IMR-90 (cell line): ENCODE measurements at regions not wholly inside any gene's neighbourhood (a gene's known extent, or its start where the extent isn't known, plus 50 kb on each side); places are given as distances from the start of the nearest gene placed in this dataset.

ENCODE experiments used
- ATAC-seq: fragments of 200-7000 bp; cut with Tn5 transposase; 2 replicates; pipeline ENCODE4 v1.9.1; 2020; ENCODE audit warnings: low read depth, mild to moderate bottlenecking, moderate library complexity
- BruUV-seq: library from RNA; stranded (reverse); fragments of 400-500 nt; replicated peaks from 2 replicates; lab custom pipeline; 2021; lab: Mats Ljungman, UMichigan
- CTCF ChIA-PET: fragments of 300-600 bp; formaldehyde crosslinking; extraction: SDS; loops from one replicate; lab custom pipeline; 2021; ENCODE audit warnings: antibody characterized with exemption; lab: Yijun Ruan, JAX
- POLR2A ChIA-PET: fragments of 300-600 bp; sonication (Branson Sonifier 250); formaldehyde crosslinking; loops from one replicate; lab custom pipeline; 2022; ENCODE audit warnings: antibody characterized with exemption; ENCODE audit not compliant: unreplicated experiment; lab: Charles Lee
- DNase-seq: peaks from one replicate; pipeline ENCODE4 v3.0.0; 2013
- H2AFZ ChIP-seq: replicated peaks from 2 replicates; pipeline ENCODE3; 2013; ENCODE audit warnings: low read length, mild to moderate bottlenecking; ENCODE audit not compliant: poor library complexity
- H2AK5ac ChIP-seq: 2 replicates; pipeline ENCODE4 v1.6.1; 2013; ENCODE audit warnings: low read depth, low read length, inconsistent platforms
- H2AK9ac ChIP-seq: replicated peaks from 2 replicates; pipeline ENCODE3; 2013; ENCODE audit warnings: mild to moderate bottlenecking, low read depth, low read length, moderate library complexity; ENCODE audit not compliant: poor library complexity
- H2BK120ac ChIP-seq: 2 replicates; pipeline ENCODE4 v1.6.1; 2013; ENCODE audit warnings: low read depth, low read length, inconsistent platforms
- H2BK15ac ChIP-seq: 3 replicates; pipeline ENCODE4 v1.6.1; 2013; ENCODE audit warnings: low read depth, low read length, inconsistent platforms
- H2BK20ac ChIP-seq: 2 replicates; pipeline ENCODE4 v1.6.1; 2013; ENCODE audit warnings: low read depth, mild to moderate bottlenecking, inconsistent platforms, low read length, moderate library complexity
- H2BK5ac ChIP-seq: 2 replicates; pipeline ENCODE4 v1.6.1; 2013; ENCODE audit warnings: mild to moderate bottlenecking, low read depth, low read length, inconsistent platforms; ENCODE audit not compliant: poor library complexity, severe bottlenecking
- H3K14ac ChIP-seq: replicated peaks from 2 replicates; pipeline ENCODE4 v1.6.1; 2013; ENCODE audit warnings: low read depth, low read length, inconsistent platforms
- H3K18ac ChIP-seq: 2 replicates; pipeline ENCODE4 v1.6.1; 2013; ENCODE audit warnings: low read depth, low read length, control low read depth
- H3K23ac ChIP-seq: 2 replicates; pipeline ENCODE4 v1.6.1; 2013; ENCODE audit warnings: low read depth, low read length, inconsistent platforms
- H3K27ac ChIP-seq: 2 replicates; pipeline ENCODE4 v1.5.1; 2013; ENCODE audit warnings: mild to moderate bottlenecking, control low read depth, low read length; ENCODE audit not compliant: insufficient read depth
- H3K27me3 ChIP-seq: 2 replicates; pipeline ENCODE4 v1.6.1; 2013; ENCODE audit warnings: low read length; ENCODE audit not compliant: control insufficient read depth, insufficient read depth
- H3K36me3 ChIP-seq: 2 replicates; pipeline ENCODE4 v1.6.1; 2013; ENCODE audit warnings: low read length, mixed read lengths; ENCODE audit not compliant: control insufficient read depth, insufficient read depth
- H3K4ac ChIP-seq: 2 replicates; pipeline ENCODE4 v1.6.1; 2013; ENCODE audit warnings: low read depth, low read length, inconsistent platforms
- H3K4me1 ChIP-seq: 2 replicates; pipeline ENCODE4 v1.6.1; 2013; ENCODE audit warnings: low read length, mixed read lengths; ENCODE audit not compliant: control insufficient read depth, insufficient read depth
- H3K4me2 ChIP-seq: 2 replicates; pipeline ENCODE4 v1.6.1; 2013; ENCODE audit warnings: low read depth, mild to moderate bottlenecking, control low read depth, low read length, moderate library complexity
- H3K4me3 ChIP-seq: 2 replicates; pipeline ENCODE4 v1.5.1; 2013; ENCODE audit warnings: low read depth, mild to moderate bottlenecking, control low read depth, low read length, moderate library complexity; ENCODE audit not compliant: insufficient read depth
- H3K56ac ChIP-seq: 2 replicates; pipeline ENCODE4 v1.6.1; 2013; ENCODE audit warnings: low read length, inconsistent platforms; ENCODE audit not compliant: insufficient read depth; ENCODE audit errors: extremely low read depth
- H3K79me1 ChIP-seq, 2 experiments: 2 replicates each; pipeline ENCODE4 v1.6.1; 2013; ENCODE audit warnings: low read length in 2 of 2, inconsistent platforms in 1 of 2, low read depth in 1 of 2
- H3K9ac ChIP-seq: 2 replicates; pipeline ENCODE4 v1.6.1; 2013; ENCODE audit warnings: low read depth, low read length, control low read depth
- H3K9me1 ChIP-seq: 2 replicates; pipeline ENCODE4 v1.6.1; 2013; ENCODE audit warnings: low read length, inconsistent platforms; ENCODE audit not compliant: insufficient read depth
- H3K9me3 ChIP-seq: 2 replicates; pipeline ENCODE4 v1.6.1; 2013; ENCODE audit warnings: low read length; ENCODE audit not compliant: control insufficient read depth, insufficient read depth
- H4K20me1 ChIP-seq: 2 replicates; pipeline ENCODE4 v1.6.1; 2013; ENCODE audit warnings: low read length, inconsistent platforms; ENCODE audit not compliant: insufficient read depth
- H4K5ac ChIP-seq: 2 replicates; pipeline ENCODE4 v1.6.1; 2013; ENCODE audit warnings: mild to moderate bottlenecking, low read depth, low read length, control low read depth
- H4K8ac ChIP-seq, 2 experiments: 2 replicates each; pipeline ENCODE4 v1.6.1; 2013; ENCODE audit warnings: low read depth in 2 of 2, low read length in 2 of 2, control low read depth in 1 of 2, inconsistent platforms in 1 of 2
- H4K91ac ChIP-seq: 2 replicates; pipeline ENCODE4 v1.6.1; 2013; ENCODE audit warnings: low read depth, low read length, inconsistent platforms; ENCODE audit not compliant: insufficient read depth
- CEBPB ChIP-seq: IDR thresholded peaks from 2 replicates; pipeline ENCODE4 v1.6.1; 2012; ENCODE audit warnings: low read depth, low read length, improper control_type of control experiment
- CHD1 ChIP-seq: IDR thresholded peaks from 2 replicates; pipeline ENCODE4 v1.6.1; 2012; ENCODE audit warnings: low read depth, low read length, improper control_type of control experiment
- FOS ChIP-seq: fragments of 150-350 bp; IDR thresholded peaks from 2 replicates; pipeline ENCODE4 v1.6.1; 2016; ENCODE audit warnings: low read depth, low read length
- MAFK ChIP-seq: IDR thresholded peaks from 2 replicates; pipeline ENCODE4 v1.6.1; 2012; ENCODE audit warnings: low read depth, low read length, improper control_type of control experiment
- MAZ ChIP-seq: IDR thresholded peaks from 2 replicates; pipeline ENCODE4 v1.6.1; 2012; ENCODE audit warnings: low read depth, mild to moderate bottlenecking, low read length, improper control_type of control experiment, moderate library complexity, borderline replicate concordance
- MXI1 ChIP-seq: IDR thresholded peaks from 2 replicates; pipeline ENCODE4 v1.6.1; 2012; ENCODE audit warnings: low read depth, mild to moderate bottlenecking, low read length, moderate library complexity, borderline replicate concordance
- NFE2L2 ChIP-seq: fragments of 150-350 bp; IDR thresholded peaks from 2 replicates; pipeline ENCODE4 v1.6.1; 2016; ENCODE audit warnings: low read depth, mild to moderate bottlenecking, low read length
- RFX5 ChIP-seq: IDR thresholded peaks from 2 replicates; pipeline ENCODE4 v1.8.0; 2012; ENCODE audit warnings: low read depth, mild to moderate bottlenecking, low read length, moderate library complexity
- SMC3 ChIP-seq: fragments of 150-350 bp; IDR thresholded peaks from 2 replicates; pipeline ENCODE4 v1.6.1; 2016; ENCODE audit warnings: low read depth, mild to moderate bottlenecking, antibody characterized with exemption, low read length, moderate library complexity
- WGBS, 2 experiments: methylation state at CpG; one replicate each; pipeline versions ENCODE4 v1.1.5 to v1.1.7; 2013; ENCODE audit warnings: missing lambda C conversion rate in 2 of 2; ENCODE audit not compliant: insufficient read length in 1 of 2; ENCODE audit errors: extremely low coverage in 2 of 2; 5-methylcytosine and 5-hydroxymethylcytosine counted together
- dilution Hi-C: fragments of 300-500 bp; cut with HindIII; formaldehyde crosslinking; loops from one replicate; pipeline ENCODE4 v1.14.3; 2018; ENCODE audit warnings: low sequenced_read_pairs; ENCODE audit not compliant: unreplicated experiment
- in situ Hi-C: fragments of 300-500 bp; cut with MboI; formaldehyde crosslinking; loops from 3 replicates; pipeline ENCODE4 v1.14.3; 2019; ENCODE audit warnings: low sequenced_read_pairs, inconsistent platforms, mixed read lengths
- intact Hi-C: fragments of 100-400 bp; cut with micrococcal nuclease; formaldehyde crosslinking; loops from 2 replicates; pipeline ENCODE4 v1.10.0; 2022
- TF ChIP-seq, protein P1 (sequence below): conservative IDR thresholded peaks from 2 replicates; pipeline ENCODE4 v1.5.1; 2012; ENCODE audit warnings: mild to moderate bottlenecking, low read depth, low read length, improper control_type of control experiment

DNA sequence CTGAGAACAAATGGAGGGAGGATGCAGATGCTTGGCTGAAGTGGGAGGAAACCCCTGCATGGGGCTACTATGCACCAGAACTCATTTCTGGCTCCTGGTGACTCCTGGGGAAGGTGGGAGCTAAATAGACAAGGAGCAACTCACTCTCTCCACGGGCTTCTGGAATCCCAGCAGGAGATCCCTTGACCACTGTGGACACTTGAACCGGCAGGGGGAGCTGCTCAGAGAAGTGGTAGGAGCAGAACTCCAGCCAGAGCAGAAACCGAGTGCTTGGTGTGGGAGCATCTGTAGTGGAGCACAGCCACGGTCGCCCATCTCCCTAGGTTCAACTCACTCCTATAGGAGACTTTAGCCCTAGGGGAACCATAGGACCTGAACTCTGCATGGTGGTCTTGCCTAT, 205.6 kb upstream of the GJB5 start:
- TF ChIP-seq MAFK (no peak), CHD1 (no peak), MXI1 (no peak), SMC3 (no peak), MAZ (no peak), FOS (no peak), NFE2L2 (no peak), CEBPB (no peak), RFX5 (no peak)
- TF ChIP-seq, protein P1, sequence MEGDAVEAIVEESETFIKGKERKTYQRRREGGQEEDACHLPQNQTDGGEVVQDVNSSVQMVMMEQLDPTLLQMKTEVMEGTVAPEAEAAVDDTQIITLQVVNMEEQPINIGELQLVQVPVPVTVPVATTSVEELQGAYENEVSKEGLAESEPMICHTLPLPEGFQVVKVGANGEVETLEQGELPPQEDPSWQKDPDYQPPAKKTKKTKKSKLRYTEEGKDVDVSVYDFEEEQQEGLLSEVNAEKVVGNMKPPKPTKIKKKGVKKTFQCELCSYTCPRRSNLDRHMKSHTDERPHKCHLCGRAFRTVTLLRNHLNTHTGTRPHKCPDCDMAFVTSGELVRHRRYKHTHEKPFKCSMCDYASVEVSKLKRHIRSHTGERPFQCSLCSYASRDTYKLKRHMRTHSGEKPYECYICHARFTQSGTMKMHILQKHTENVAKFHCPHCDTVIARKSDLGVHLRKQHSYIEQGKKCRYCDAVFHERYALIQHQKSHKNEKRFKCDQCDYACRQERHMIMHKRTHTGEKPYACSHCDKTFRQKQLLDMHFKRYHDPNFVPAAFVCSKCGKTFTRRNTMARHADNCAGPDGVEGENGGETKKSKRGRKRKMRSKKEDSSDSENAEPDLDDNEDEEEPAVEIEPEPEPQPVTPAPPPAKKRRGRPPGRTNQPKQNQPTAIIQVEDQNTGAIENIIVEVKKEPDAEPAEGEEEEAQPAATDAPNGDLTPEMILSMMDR = no peak

More for the DNA sequence above, 205.6 kb upstream of the GJB5 start:
- Histone ChIP-seq H3K4me3 (no peak overlapping the region), H3K23ac (no peak overlapping the region), H3K18ac (no peak overlapping the region), H2BK5ac (no peak overlapping the region), H3K56ac (no peak overlapping the region), H4K91ac (no peak overlapping the region), H3K79me1 (no peaks in the 10 kb centered on the region), H3K4me2 (no peak overlapping the region), H3K9ac (no peak overlapping the region), H3K9me3 (peaks cover 13% of the 10 kb centered on the region; the same call in 1 of the 2 replicates), H3K4me1 (no peaks in the 10 kb centered on the region), H3K27ac (no peak overlapping the region), H4K20me1 (no peaks in the 10 kb centered on the region), H4K5ac (no peak overlapping the region), H3K27me3 (no peaks in the 10 kb centered on the region), H2BK20ac (no peak overlapping the region), H2BK15ac (no peak overlapping the region), H2AK9ac (no peak overlapping the region), H2BK120ac (no peak overlapping the region), H2AK5ac (no peak overlapping the region), H4K8ac (no peak overlapping the region), H2AFZ (no peak overlapping the region), H3K36me3 (no peaks in the 10 kb centered on the region), H3K9me1 (no peaks in the 10 kb centered on the region), H3K4ac (no peak overlapping the region), H3K14ac (no peak overlapping the region)
- intact Hi-C loops = no loop called here
- WGBS, 2 experiments = no CpG with 5 or more reads among the region's 5 CpGs
- ATAC-seq (no peak), DNase-seq (no peak)
- ChIA-PET CTCF (no interaction called here), POLR2A (no interaction called here)
- in situ Hi-C loops = no loop called here
- no TSS peak for BruUV-seq
- dilution Hi-C loops = no loop called here
